OCI-LY7 (cell line): ENCODE measurements at regions not wholly inside any gene's neighbourhood (a gene's known extent, or its start where the extent isn't known, plus 50 kb on each side); places are given as distances from the start of the nearest gene placed in this dataset.

Source experiments
- CTCF ChIP-seq: fragments of 200-600 bp; sonication (generic); conservative IDR thresholded peaks from 2 replicates; pipeline ENCODE4 v1.5.1; 2014; ENCODE audit warnings: mild to moderate bottlenecking, antibody characterized with exemption, low read length, moderate library complexity, mixed read lengths
- EZH2phosphoT487 ChIP-seq: fragments of 200-600 bp; sonication (generic); IDR thresholded peaks from 2 replicates; pipeline ENCODE4 v1.6.1; 2018; ENCODE audit warnings: low read depth, borderline replicate concordance, mild to moderate bottlenecking, mixed run types, antibody characterized with exemption, low read length, moderate library complexity, mixed read lengths

- TF ChIP-seq CTCF, result no peak
- no peak for TF ChIP-seq EZH2phosphoT487
Measured at GRCh38 chr6:54716877-54717276, 129.7 kb upstream of the FAM83B start.
